ENCODE measurements at regions not wholly inside any gene's neighbourhood (a gene's known extent, or its start where the extent isn't known, plus 50 kb on each side); places are given as distances from the start of the nearest gene placed in this dataset.

GRCh38 chr3:64945171-64945729 is 257.4 kb upstream of the ADAMTS9 start:
- no peak overlapping the region for H3K4me3 ChIP-seq (ENCODE audit: low read length)
- no peak overlapping the region for H2AFZ ChIP-seq (ENCODE audit: low read depth, low read length)
- peaks cover 21% of the 10 kb centered on the region for H3K4me1 ChIP-seq (ENCODE audit: insufficient read depth, low read length)
- H3K27me3 ChIP-seq (ENCODE audit: insufficient read depth, low read length) = peaks cover 62% of the 10 kb centered on the region
- H3K36me3 ChIP-seq (ENCODE audit: insufficient read depth, low read length) = no peaks in the 10 kb centered on the region
- H3K9me3 ChIP-seq (ENCODE audit: low read length) = peaks cover 17% of the 10 kb centered on the region

- peaks cover 21% of the 10 kb centered on the region for H3K4me1 ChIP-seq (ENCODE audit: insufficient read depth, low read length)
- no peak overlapping the region for H3K4me3 ChIP-seq (ENCODE audit: low read length)
Observed at GRCh38 chr3:64943866-64944265, 256.1 kb upstream of the ADAMTS9 start.

GRCh38 chr3:64940596-64941348 is 253.0 kb upstream of the ADAMTS9 start:
- no peaks in the 10 kb centered on the region for H3K36me3 ChIP-seq (ENCODE audit: insufficient read depth, low read length)
- peaks cover 18% of the 10 kb centered on the region for H3K9me3 ChIP-seq (ENCODE audit: low read length)
- no peak overlapping the region for H3K4me3 ChIP-seq (ENCODE audit: low read length)
- H3K27me3 ChIP-seq (ENCODE audit: insufficient read depth, low read length) = peaks cover 42% of the 10 kb centered on the region
- no peak overlapping the region for H2AFZ ChIP-seq (ENCODE audit: low read depth, low read length)
- peaks cover 18% of the 10 kb centered on the region for H3K4me1 ChIP-seq (ENCODE audit: insufficient read depth, low read length)

More at GRCh38 chr3:64943866-64944265, 256.1 kb upstream of the ADAMTS9 start:
- H3K9me3 ChIP-seq (ENCODE audit: low read length) = peaks cover 16% of the 10 kb centered on the region
- H3K36me3 ChIP-seq (ENCODE audit: insufficient read depth, low read length) = no peaks in the 10 kb centered on the region
- H3K27me3 ChIP-seq (ENCODE audit: insufficient read depth, low read length) = peaks cover 63% of the 10 kb centered on the region
- no peak overlapping the region for H2AFZ ChIP-seq (ENCODE audit: low read depth, low read length)

DNA sequence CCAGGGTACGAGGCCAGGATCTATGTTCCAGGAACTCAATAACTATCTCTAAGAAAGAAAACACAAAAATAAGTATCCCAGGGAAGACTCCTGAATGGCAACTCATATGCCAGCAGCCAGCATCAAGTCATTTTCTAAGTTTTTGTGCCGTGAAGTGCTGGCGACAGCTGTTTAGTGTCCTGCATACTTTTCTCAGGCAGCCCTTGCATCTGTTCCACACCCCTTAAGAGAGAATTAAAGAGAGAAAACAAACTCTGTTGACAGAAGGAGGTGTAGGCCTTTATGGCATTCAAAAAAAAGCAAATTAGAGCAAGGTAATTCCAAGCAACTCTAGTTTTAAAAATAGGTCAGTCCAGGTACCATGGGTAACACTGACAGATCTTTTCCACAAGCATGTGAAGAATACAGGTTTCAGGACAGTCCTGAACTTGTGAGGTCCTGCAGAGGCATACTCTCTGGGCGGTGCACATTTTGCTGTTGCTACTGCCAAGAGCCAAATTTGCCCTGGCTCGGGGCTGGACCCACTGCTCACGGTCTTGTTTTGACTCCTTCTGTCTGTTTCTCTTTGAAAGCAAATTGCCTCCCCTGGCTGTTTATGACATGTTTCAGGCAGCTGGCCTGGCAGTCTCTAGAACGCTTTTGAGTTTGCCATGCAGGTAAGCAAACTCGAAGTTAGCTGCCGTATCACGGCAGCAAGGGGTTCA is 252.1 kb upstream of the ADAMTS9 start:
- H3K36me3 ChIP-seq (ENCODE audit: insufficient read depth, low read length) = no peaks in the 10 kb centered on the region
- peaks cover 42% of the 10 kb centered on the region for H3K27me3 ChIP-seq (ENCODE audit: insufficient read depth, low read length)
- no peak overlapping the region for H2AFZ ChIP-seq (ENCODE audit: low read depth, low read length)
- peaks cover 18% of the 10 kb centered on the region for H3K9me3 ChIP-seq (ENCODE audit: low read length)
- H3K4me3 ChIP-seq (ENCODE audit: low read length) = no peak overlapping the region
- H3K4me1 ChIP-seq (ENCODE audit: insufficient read depth, low read length) = peaks cover 12% of the 10 kb centered on the region

DNA sequence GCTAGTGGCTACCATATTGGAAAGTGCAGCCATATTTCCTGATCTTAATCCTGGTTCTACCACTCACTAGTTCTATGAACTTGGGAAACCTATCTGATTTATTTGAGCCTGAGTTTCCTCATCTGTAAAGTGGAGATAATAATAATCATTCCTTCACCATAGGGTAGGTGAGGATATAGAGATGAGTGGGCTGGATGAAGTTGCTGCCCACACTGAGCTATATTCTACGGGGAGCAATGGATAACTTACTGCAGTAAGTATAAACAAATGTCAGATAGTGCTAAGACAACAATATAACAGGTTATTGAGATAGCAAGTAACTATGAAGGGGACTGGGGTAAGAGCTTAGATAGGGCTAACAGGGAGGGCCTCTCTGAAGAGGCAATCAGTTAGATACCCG is 251.5 kb upstream of the ADAMTS9 start:
- Histone ChIP-seq H3K27me3 (ENCODE audit: insufficient read depth, low read length) (peaks cover 42% of the 10 kb centered on the region), H3K36me3 (ENCODE audit: insufficient read depth, low read length) (no peaks in the 10 kb centered on the region), H3K4me3 (ENCODE audit: low read length) (no peak overlapping the region), H3K4me1 (ENCODE audit: insufficient read depth, low read length) (peaks cover 6% of the 10 kb centered on the region), H3K9me3 (ENCODE audit: low read length) (peaks cover 18% of the 10 kb centered on the region), H2AFZ (ENCODE audit: low read depth, low read length) (no peak overlapping the region)

GRCh38 chr3:64936556-64936955 is 248.8 kb upstream of the ADAMTS9 start:
- no peak overlapping the region for H3K4me3 ChIP-seq (ENCODE audit: low read length)
- H3K4me1 ChIP-seq (ENCODE audit: insufficient read depth, low read length) = no peaks in the 10 kb centered on the region
- H3K27me3 ChIP-seq (ENCODE audit: insufficient read depth, low read length) = peaks cover 19% of the 10 kb centered on the region

DNA sequence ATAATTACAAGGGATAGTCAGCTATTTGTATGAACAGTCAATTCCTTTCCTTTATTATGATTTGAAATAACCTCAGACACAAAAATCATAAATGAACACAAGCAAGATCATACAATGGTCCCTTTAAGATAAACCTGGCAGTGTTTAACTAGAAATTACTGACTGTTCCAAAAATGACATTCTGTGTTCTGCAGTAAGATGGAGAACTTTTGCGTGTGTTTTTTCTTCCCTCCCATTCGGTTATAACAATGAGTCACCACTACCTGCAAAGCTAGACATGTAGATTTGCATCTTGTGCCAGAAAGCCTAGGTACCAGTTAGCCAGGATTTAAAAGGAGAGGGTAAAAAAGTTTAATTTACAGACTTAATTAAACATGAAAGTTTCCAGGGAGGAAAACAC is 248.2 kb upstream of the ADAMTS9 start:
- Histone ChIP-seq H3K9me3 (ENCODE audit: low read length) (peaks cover 9% of the 10 kb centered on the region), H3K4me1 (ENCODE audit: insufficient read depth, low read length) (no peaks in the 10 kb centered on the region), H2AFZ (ENCODE audit: low read depth, low read length) (no peak overlapping the region), H3K27me3 (ENCODE audit: insufficient read depth, low read length) (peaks cover 13% of the 10 kb centered on the region), H3K4me3 (ENCODE audit: low read length) (no peak overlapping the region), H3K36me3 (ENCODE audit: insufficient read depth, low read length) (no peaks in the 10 kb centered on the region)

More at GRCh38 chr3:64936556-64936955, 248.8 kb upstream of the ADAMTS9 start:
- Histone ChIP-seq H2AFZ (ENCODE audit: low read depth, low read length) (no peak overlapping the region), H3K9me3 (ENCODE audit: low read length) (peaks cover 14% of the 10 kb centered on the region), H3K36me3 (ENCODE audit: insufficient read depth, low read length) (no peaks in the 10 kb centered on the region)

DNA sequence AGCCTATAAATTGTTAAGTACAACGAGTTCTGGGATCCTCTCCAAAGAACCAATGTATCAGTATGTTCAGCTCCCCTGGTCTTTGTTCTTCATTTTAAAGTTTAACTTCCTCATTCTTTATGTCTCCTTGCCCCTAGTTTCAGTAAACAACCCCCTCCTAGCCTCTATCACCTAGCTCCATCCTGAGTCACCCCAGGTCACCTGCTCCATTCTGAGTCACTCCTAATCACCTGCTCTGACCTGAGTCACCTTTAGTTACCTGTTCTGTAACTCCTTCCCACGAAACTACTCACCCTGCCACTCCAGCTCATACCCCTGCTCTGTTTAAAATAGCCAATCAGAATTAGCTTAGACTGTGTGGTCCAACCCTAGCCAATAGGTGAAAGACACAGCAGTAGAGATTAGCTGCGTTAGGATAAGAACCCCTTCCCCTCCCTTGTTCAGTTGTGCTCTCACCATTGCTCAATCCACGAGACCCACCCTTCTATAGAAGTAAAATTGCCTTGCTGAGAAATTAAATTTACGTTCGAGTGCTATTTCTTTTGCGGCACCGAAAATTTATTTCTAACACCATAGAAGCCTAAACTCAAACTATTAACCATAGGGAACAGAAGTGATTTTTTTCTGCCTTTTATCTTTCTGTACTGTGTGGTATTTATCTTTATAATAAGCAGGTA is 245.0 kb upstream of the ADAMTS9 start:
- H2AFZ ChIP-seq (ENCODE audit: low read depth, low read length) = no peak overlapping the region
- no peaks in the 10 kb centered on the region for H3K9me3 ChIP-seq (ENCODE audit: low read length)
- no peak overlapping the region for H3K4me3 ChIP-seq (ENCODE audit: low read length)
- no peaks in the 10 kb centered on the region for H3K27me3 ChIP-seq (ENCODE audit: insufficient read depth, low read length)
- no peaks in the 10 kb centered on the region for H3K4me1 ChIP-seq (ENCODE audit: insufficient read depth, low read length)
- no peaks in the 10 kb centered on the region for H3K36me3 ChIP-seq (ENCODE audit: insufficient read depth, low read length)

DNA sequence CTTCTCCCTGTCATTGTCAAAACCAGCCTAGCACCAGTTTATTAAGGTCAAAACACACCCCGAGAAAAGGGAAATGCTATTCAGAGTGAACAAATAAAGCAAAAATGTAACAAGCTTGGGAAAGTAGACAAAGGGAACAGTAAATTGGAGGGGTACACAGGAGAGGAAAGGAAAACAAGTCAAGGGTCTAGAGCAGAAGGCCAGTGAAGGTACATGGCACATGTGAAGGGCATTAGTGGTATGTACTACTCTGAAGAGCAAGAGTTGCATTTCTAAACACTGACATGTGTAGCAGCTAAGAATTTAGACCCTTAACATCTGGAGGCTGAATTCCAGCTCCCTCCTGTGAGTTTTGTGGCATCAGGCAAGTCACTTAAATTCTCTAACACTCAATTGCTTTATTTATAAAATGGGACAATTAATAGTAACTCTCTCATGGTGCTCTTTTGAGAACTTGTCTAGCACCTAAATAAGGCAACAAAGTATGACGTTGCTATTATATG is 244.3 kb upstream of the ADAMTS9 start:
- Histone ChIP-seq H3K9me3 (ENCODE audit: low read length) (no peaks in the 10 kb centered on the region), H3K36me3 (ENCODE audit: insufficient read depth, low read length) (no peaks in the 10 kb centered on the region), H3K4me1 (ENCODE audit: insufficient read depth, low read length) (no peaks in the 10 kb centered on the region), H2AFZ (ENCODE audit: low read depth, low read length) (no peak overlapping the region), H3K4me3 (ENCODE audit: low read length) (no peak overlapping the region), H3K27me3 (ENCODE audit: insufficient read depth, low read length) (no peaks in the 10 kb centered on the region)

DNA sequence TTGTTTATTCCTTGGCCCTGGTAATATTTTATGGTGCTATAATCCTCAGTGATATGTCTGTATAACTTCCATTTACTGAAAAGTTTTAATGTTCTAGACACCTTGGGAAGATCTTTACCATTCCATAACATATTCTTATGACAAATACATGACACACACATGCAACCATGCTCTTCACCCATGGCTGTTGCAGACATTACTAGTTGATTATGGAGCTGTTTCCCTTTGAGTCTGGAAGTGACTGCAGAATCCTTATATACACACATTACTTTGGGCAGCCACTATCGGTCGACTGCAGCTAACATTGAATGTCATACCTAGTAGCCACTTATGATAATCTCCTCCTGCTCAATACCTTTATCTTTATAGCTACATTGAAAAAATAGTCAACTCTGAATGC is 243.1 kb upstream of the ADAMTS9 start:
- Histone ChIP-seq H3K4me1 (ENCODE audit: insufficient read depth, low read length) (no peaks in the 10 kb centered on the region), H3K36me3 (ENCODE audit: insufficient read depth, low read length) (no peaks in the 10 kb centered on the region), H3K9me3 (ENCODE audit: low read length) (no peaks in the 10 kb centered on the region), H2AFZ (ENCODE audit: low read depth, low read length) (no peak overlapping the region), H3K27me3 (ENCODE audit: insufficient read depth, low read length) (no peaks in the 10 kb centered on the region), H3K4me3 (ENCODE audit: low read length) (no peak overlapping the region)

DNA sequence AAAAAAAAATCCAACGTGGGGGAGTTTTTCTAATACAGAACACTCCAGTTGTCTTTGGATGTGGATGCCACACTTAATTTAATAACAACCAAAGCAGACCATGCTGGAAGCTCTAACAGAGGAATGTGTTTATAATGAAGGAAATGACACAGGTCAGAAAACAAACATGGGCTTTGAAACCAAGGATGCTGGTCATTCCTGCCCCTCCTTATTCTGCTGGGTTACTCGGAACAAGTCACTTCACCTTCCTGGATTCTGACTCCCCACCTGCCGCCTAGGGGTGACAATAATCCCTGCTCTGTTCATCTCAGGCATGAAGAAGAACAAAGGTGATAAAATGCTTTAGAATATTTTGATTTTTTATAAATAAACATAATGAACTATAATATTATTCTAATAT is 240.9 kb upstream of the ADAMTS9 start:
- Histone ChIP-seq H3K4me3 (ENCODE audit: low read length) (no peak overlapping the region), H3K36me3 (ENCODE audit: insufficient read depth, low read length) (no peaks in the 10 kb centered on the region), H3K9me3 (ENCODE audit: low read length) (no peaks in the 10 kb centered on the region), H2AFZ (ENCODE audit: low read depth, low read length) (no peak overlapping the region), H3K27me3 (ENCODE audit: insufficient read depth, low read length) (no peaks in the 10 kb centered on the region), H3K4me1 (ENCODE audit: insufficient read depth, low read length) (peaks cover under 1% of the 10 kb centered on the region)

- Histone ChIP-seq H3K9me3 (ENCODE audit: low read length) (no peaks in the 10 kb centered on the region), H3K36me3 (ENCODE audit: insufficient read depth, low read length) (no peaks in the 10 kb centered on the region), H3K4me1 (ENCODE audit: insufficient read depth, low read length) (peaks cover 4% of the 10 kb centered on the region), H3K4me3 (ENCODE audit: low read length) (no peak overlapping the region), H2AFZ (ENCODE audit: low read depth, low read length) (no peak overlapping the region), H3K27me3 (ENCODE audit: insufficient read depth, low read length) (no peaks in the 10 kb centered on the region)
Observed at GRCh38 chr3:64927689-64928088, 239.9 kb upstream of the ADAMTS9 start.

DNA sequence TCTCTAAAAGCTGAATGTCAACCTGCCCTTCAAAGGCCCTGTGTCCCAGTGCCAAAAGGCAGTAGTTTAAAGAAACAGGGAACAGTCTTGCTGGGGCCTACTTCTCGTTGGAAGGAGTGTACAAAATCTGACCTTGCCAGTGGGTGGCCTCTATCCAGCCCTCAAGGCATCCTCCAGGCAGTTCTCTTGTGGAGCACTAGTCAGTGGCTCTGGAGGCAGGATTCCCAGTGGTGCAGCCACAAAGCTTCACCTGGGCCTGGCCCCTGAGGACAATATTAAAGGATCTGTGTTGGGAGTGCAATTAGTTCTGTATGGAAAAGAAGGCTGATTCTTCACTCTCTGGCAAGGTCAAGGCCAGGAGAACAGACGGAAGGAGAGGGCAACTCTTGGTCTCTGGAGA is 237.8 kb upstream of the ADAMTS9 start:
- peaks cover 15% of the 10 kb centered on the region for H3K4me1 ChIP-seq (ENCODE audit: insufficient read depth, low read length)
- no peak overlapping the region for H3K4me3 ChIP-seq (ENCODE audit: low read length)
- no peaks in the 10 kb centered on the region for H3K9me3 ChIP-seq (ENCODE audit: low read length)
- H2AFZ ChIP-seq (ENCODE audit: low read depth, low read length) = no peak overlapping the region
- H3K27me3 ChIP-seq (ENCODE audit: insufficient read depth, low read length) = no peaks in the 10 kb centered on the region
- H3K36me3 ChIP-seq (ENCODE audit: insufficient read depth, low read length) = no peaks in the 10 kb centered on the region

Measured in neuron (in vitro differentiated cells).